SK-MEL-5 (cell line): ENCODE measurements at regions not wholly inside any gene's neighbourhood (a gene's known extent, or its start where the extent isn't known, plus 50 kb on each side); places are given as distances from the start of the nearest gene placed in this dataset.

Experiments used
- DNase-seq: peaks from one replicate; pipeline ENCODE4 v3.0.0-alpha.2; 2016; ENCODE audit warnings: low read depth, low spot score
- in situ Hi-C: cut with HindIII; loops from 2 replicates; pipeline ENCODE4 v1.10.0; 2016; ENCODE audit warnings: low sequenced_read_pairs, high pct_unique_total_duplicates, low pct_unique_long_range_greater_than_20kb

DNA sequence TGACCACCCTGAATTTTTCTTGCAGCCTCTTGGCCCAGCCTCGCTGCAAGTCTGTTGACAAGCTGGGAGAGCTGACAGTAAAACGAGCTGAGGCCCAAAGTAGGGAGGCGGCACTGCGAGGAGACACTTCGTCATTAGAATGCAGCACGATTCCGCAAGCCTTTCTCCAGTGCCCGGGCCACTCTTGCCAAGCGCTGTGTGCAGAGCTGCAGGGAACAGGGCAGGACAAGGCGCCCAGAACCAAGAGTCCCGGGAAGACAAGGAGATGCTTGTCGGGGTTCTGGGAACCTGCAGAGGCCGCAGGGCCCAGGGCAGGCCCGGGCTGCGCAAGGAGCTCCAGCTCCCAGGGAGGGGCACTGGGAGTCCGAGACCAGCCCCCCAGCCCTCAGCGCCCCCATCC lies 187.1 kb downstream of the BCOR start:
- DNase-seq, result no peak
- in situ Hi-C loops, result no loop called here

DNA sequence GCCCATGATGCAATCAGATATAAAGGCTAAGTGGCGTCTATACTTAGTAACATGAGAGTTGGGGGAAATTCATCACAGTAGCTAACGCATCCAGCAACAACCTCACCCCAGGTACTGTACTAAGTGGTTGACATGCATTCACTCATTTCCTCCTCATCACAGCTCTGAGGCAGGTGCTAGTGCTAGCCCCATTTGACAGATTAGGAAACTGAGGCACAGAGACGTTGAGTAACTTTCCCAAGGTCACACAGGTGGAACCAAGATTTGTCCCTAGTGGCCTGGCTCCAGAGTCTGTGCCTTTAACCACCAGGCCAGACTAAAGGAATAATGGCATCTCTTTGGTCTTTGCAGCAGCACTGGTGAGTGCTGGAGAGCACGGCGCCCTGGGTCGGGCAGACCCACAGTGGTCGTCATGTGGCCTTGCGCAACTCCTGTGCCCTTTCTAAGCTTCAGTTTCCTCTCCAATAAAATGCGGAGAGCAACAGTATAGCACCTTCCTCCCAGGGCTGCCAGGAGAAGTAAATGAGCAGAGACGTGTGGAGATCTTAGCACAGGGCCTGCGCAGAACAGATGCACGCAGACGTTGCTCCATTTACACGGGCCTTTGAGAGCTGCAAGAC lies 186.4 kb downstream of the BCOR start:
- no peak for DNase-seq

DNA sequence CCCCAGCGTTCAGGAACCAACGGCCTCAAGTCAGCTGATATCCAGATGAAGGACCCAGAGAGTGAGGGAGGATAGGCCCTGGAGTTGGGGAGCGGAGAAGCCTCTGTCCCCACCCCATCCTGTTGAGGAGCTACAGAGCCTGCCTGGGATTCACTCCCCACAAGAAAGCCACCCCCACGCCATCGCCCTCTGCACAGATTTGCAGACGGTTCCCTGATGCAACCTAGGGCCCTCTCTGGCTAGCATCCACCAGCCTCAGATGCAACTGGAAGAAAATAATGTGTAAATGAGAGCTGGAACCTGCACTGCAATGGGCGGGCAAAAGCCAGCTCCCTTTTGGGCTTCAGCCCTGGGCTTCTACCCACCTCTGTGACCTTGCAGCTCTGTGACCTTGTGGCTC lies 185.6 kb downstream of the BCOR start:
- in situ Hi-C loops, result no loop called here
- DNase-seq, result no peak

More for the DNA sequence above, 186.4 kb downstream of the BCOR start:
- in situ Hi-C loops, result no loop called here

DNA sequence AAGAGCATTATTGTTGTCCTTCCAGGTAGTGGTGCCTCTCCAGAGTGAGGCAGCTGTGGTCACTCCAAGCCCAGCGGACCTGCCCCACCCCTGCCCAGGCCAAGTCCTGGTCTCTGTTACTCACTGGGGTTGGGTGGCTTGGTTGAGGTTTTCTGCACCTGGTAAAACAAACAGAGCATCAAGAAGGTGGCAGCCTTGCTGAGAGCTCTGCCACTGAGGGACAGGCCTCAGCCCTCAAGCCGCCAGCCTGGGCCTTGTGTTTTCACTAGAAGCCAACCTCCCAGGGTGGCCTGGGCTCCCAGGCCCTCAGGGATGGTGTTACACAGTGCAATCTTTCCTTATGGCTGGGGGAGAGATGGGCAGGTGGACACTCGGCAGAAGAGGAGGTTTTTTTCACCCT lies 182.7 kb downstream of the BCOR start:
- in situ Hi-C loops, result no loop called here
- no peak for DNase-seq

DNA sequence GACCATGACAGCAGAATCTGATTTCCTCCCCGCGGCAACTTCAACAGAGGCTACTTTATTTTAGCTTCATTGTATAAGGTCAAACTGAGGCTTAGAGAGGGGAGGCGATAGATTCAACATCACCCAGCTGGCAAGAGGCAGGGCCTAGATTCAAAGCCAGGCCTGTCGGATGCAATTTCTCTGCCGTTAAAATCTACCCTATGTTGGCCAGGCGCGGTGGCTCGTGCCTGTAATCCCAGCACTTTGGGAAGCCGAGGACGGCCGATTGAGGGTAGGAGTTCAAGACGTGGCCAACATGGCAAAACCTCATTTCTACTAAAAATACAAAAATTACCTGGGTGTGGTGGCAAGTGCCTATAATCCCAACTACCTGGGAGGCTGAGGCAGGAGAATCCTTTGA lies 182.2 kb downstream of the BCOR start:
- no peak for DNase-seq
- in situ Hi-C loops, result no loop called here

DNA sequence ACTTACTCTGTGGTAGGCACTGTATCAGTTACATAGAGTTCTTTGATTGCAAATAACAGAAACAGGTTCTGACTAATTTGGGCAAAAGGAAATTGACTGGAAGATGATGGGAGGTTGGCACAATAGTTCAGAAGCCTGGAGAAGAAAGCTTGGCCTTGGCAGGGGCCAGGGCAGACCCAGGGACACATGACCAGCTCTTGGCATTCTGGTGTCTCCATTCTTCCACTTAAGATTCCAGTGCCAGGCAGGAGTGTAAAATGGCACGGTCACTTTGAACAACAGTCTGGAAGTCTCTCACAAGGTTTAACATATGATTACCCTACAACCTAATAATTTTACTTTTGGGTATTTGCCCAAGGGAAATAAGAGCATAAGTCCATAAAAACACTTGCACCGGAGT lies 175.9 kb downstream of the BCOR start:
- DNase-seq, result no peak
- in situ Hi-C loops, result no loop called here

DNA sequence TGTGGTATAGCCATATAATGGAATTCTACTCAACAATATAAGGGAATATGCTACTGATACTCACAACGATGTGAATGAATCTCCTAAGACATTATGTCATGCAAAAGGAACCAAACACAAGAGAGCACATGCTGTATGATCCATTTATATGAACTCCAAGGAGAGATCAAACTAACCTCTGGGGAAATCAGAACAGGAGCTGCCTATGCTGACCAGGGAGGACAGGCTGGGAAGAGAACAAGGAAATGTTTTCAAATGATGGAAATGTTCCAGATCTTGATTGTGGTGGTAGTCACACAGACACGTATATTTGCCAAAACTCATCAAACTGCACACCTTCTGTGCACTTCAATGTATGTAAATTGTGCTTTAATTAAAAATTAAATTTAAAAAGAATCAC lies 175.3 kb downstream of the BCOR start:
- in situ Hi-C loops, result no loop called here
- peak; percentile 54 for DNase-seq

DNA sequence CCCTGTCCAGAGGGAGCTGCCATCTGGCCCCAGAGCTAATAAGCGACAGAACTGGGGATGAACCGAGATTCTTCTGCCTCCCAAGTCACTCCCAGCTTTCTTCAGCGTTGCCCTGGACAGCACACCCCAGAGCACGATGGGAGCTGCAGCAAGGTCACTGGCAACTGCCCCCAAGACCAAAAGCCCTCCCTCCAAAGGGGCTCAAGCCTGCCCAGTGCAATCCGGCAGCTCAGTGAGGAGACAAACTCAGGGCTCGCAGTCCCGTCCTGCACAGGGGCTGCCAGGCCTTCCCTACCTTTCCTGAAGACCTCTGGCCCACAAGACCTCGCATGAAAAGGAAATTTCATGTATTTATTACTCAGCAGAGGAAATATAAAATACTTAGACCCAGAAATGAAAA lies 174.8 kb downstream of the BCOR start:
- in situ Hi-C loops, result no loop called here
- DNase-seq, result no peak

DNA sequence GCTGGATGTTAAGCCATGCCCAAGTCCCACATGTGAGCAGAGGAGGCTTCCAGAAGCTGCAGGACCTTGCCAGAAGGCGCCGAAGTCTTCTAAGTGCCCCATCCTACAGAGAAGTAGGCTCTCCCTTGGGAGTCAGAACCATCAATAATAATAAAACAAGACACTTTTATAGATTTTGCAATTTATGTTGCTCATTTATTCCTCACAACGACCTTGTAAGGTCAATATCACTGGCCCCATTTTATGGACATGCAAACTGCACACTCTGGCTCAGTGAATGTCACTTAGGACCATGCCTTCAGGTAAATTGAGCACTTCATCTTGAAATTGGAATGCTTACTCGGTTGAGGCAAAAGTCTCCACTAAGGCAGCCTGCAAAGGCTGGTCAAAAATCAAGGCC lies 170.4 kb downstream of the BCOR start:
- in situ Hi-C loops, result no loop called here
- DNase-seq, result no peak

DNA sequence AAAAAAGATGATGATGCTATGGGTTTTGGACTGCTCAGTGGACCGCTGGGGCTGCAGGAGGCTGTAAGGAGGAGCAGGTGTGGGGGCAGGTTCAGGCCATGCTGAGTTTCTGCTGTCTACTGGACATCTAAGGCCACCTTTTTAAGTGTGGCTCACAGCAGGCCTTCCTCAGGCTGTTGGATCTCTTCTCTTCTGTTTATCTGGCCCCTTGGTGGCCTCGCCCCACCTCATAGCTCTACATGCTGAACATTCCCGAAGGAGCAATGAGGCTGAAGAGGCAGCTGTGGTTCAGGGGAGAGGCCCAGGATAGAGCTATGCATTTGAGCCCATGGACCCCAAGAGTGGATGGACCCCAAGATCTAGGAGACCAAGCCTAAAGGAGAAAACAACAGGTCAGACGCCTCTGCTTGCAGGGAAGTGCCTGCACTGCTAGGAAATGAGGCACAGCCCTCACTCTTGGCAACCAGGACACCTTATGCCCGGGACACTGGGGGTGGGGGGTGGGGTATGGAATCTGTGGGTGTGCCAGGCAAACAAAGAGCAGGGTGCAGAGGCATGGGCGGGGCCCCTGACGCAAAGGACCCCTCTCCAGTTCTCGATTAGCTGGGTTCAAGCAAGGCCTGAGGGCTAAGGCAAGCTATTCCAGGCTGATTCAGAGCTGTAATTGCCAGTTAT lies 168.9 kb downstream of the BCOR start:
- in situ Hi-C loops, result no loop called here
- DNase-seq, result no peak

DNA sequence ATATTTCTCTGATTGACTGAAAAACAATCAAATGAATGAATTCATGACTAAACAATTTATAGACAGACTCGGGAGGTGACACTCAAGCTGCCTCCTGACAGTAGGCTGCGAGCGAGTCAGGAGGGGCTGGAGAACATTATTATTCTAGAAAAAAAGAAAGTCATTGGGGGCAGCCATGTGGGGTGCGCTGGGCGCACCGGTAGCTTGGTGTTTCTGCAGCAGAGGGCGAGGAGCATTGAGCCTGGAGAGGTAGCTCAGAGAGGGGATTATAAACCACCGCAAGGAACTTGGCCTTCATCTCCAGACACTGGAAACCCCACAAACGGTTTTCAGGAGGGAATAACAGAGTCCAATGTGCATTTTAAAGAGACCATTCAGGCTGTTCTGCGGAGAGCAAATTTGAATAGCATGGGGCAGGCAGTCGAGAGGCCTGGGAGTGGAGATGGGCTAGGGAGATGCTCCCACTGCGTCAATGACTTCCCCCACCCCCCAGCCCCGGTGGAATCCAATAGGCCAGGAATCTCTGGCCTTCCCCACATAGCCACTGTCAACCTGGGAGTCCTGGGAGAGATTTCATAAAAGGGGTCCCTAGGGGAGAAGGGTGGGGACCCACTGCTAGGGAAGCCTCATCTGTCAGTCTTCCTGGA lies 168.3 kb downstream of the BCOR start:
- DNase-seq, result no peak
- in situ Hi-C loops, result no loop called here

DNA sequence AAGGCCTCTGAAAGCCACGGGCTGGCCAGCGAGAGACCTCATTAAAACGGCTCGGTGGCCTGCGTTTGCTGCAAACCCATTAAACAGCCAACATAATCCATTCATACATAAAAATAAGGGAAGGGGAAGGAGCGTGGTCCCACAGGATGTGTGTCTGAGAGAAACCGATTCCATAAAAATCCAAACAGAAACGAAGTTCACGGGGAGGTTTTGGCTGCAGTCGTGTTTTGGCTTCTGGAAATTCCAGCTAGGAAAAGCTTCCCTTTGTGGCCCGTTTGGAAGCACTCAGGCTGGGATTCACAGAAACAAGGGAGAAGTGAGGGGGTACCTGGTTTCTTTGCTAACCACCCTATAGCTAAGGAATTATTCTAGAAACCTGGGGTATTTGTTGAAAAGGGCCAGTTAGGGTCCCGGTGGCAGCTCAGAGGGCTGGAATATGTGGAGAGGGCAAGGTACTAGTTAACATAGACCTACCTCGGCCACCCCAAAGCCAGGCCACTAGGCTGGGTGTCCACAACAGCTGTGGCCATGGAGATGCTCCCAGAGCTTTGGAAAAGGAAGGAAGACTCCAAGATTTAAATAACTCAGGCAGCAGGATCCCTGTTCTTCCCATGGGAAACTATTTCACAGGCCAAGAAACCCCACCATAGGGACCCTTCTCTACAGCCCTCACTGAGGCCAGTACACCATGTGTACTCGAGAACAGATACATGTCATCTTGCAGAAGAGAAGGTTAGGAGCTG lies 166.8 kb downstream of the BCOR start:
- DNase-seq, result no peak
- in situ Hi-C loops, result no loop called here

DNA sequence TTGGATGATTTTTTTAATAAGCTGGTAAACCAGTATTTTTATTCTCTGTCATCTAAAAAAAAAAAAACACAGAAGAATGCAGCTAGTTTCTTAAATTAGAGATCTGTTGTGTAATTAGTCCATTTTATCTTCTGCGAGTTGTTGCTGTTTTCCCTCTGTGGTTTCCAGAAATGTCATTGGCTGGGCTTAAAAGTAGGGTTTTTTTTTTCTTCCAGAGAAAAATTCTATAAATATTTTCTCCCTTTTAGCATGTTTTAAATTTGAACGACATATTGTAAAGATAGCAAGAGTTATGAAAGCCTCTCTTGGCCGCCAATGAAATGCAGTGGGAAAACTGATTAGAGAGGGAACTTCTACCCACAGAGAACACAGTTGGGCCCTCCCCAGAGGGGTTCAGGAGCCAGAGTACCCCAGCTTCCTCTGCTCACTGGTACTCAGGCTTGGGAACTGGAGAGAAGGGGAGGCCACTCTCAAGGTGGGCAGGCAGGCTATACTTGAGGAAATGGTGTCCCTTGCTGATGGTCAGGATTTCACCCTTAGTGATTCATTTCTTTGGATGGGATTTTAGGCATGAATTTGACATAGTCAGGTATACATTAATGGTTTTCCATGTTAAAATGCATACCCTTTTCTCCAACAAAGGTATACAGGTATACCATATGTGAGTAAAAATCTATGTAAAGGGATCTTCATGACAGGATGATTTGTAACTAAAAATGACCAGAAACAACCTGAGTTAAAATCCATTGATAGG lies 166.1 kb downstream of the BCOR start:
- no peak for DNase-seq
- in situ Hi-C loops, result no loop called here

DNA sequence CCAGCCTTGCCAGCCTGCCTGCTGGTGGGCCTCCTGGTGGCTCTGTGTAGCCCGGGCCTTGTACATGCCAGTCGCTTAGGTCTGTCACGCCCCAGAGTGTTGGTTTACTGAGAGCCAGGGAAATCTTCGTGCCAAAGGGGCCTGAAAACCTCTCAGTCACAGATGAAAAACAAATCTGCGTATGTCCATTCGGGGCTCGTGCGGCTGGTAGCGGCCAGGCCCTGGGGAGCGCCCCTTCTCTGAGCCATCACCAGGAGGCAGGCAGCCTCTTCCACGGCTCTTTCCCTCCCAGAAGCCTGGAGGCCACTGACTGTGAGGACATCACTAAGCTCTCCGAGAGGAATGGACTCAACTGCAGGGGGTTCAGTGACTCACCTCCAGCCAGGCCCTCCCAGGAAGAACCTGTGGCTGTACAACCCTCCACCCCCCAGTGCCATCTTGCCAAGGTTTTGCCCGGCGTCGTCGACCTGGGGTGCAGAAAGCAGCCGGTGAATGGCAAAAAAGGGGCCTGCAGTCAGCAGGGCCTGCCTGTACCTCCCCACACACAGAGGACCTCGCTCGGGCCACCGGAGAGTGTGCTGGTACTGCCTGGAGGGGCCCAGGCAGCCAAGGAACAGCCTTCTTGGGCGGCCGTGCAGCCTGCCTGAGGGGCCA lies 162.2 kb downstream of the BCOR start:
- in situ Hi-C loops, result no loop called here
- no peak for DNase-seq

DNA sequence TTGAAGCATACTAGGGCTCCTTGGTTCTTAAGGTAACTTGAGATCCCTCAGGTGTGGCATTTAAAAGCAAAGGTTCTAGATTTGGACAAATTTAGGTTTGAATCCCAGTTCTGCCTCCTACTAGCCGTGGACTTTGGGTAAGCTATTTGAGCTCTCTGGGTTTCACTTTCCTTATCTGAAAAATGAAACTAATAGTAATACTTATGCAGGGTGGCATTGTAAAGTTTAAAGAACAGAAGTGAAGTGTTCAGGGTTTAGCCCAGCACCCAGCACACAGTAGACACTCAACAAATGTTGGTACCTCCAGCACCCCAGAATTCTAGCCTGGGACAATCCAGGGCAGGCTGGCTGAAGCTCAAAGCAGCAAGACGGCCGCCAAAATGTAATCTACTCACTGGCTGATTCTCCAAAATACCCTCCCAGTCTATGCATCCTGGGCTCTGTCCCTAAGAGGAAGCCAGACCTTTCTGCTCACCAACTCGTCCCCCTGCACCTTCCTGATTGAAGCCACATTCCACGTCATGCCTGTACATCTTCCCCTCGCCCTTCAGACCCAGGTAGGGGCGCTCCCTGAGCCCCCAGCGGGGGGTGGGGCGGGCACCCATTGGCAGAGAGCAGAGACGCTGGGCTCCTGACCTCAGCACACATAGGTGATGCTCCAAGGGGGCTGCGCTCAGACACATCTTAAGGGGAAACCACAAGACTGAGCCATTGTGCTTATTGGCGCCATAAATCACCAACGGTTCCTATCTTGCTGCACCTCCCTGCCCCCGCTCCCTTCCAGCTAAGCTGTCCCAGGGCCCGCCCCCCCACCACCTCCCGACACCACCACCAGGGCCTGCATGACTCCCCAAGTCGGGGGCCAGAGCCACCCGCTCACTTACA lies 160.6 kb downstream of the BCOR start:
- DNase-seq, result no peak
- in situ Hi-C loops, result no loop called here

DNA sequence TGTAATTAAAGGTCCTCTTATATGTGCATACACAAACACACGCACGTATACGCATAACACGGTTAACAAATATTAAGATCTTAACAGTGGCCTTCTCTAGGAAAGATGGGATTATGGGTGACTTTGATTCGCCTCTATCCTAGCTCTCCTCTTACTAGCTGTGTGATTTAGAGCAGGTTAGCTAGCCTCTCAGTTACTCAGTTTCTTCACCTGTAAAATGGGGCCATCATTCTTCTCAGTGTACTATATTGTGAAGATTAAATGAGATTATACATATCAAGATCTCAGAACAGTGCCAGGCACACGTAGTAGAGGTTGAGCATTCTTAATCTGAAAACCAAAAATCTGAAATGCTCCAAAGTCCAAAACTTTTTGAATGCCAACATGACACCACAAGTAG lies 159.3 kb downstream of the BCOR start:
- in situ Hi-C loops, result no loop called here
- no peak for DNase-seq

DNA sequence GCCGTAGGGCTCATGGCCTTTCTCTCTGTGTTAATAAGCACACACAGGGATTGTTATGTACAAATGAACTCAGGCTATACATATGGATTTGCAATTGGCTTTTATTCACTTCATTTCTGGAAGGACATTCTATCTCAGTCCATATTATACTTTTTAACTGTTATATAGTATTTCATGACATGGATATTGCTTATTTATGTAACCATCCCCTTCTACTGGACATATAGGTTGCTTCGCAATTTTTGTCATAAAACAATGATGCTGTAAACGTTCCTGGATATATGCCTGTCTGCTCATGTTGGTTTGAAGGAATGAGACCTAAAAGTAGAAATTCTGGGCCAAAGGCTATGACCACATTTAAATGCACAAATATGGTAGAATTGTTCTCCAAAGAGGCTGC lies 158.1 kb downstream of the BCOR start:
- in situ Hi-C loops, result no loop called here
- DNase-seq, result no peak
